Retina (tissue), 1 donor: ENCODE measurements at regions not wholly inside any gene's neighbourhood (a gene's known extent, or its start where the extent isn't known, plus 50 kb on each side); places are given as distances from the start of the nearest gene placed in this dataset.
"Not testable (repeated sequence)": the region's sequence is repeated elsewhere in the genome, so short reads cannot be mapped to it uniquely, and the experiment has no call there.

ENCODE experiments used
- DNase-seq: peaks from one replicate; pipeline ENCODE4 v3.0.0-alpha.2; 2016

GRCh38 chr5:114952876-114953275 lies 216.8 kb downstream of the TRIM36 start:
- no peak for DNase-seq

DNA sequence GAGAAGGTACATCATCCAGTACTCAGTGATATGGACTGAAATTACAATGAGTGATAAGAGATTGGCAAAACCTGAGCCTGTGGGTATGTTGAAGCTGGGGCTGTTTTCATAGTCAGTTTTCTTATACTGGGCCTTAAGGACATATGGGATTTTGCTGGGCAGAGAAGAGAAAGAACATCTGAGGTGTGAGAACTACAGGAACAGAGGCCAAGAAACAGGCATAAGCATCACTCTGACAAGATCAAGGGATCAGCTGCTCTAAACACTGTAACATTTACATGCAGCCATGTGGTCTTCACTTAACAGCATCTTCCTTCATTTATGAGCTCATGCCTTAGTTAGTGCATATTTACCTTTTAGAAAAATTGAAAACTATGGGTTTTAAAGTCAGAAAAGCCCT lies 220.0 kb downstream of the TRIM36 start:
- no peak for DNase-seq

GRCh38 chr5:114948986-114949621 lies 220.6 kb downstream of the TRIM36 start:
- no peak for DNase-seq

- DNase-seq, result no peak
These were observed 221.3 kb downstream of the TRIM36 start for GRCh38 chr5:114948363-114948762.

DNA sequence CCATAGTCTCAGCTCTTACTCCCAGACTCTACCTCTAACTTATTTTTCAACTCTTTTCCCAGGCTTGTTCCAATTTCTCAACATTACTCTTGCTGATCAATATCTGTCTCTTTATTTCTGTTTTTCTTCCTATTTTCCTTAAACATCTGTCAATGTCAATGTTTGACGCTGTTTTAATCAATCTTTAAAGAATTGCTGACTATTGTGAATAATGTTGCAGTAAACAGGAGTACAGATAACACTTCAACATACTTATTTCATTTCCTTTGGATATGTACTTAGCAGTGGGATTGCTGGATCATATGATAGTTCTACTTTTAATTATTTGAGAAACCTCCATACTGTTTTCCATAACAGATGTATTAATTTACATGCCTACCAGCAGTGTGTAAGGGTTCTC lies 229.0 kb downstream of the TRIM36 start:
- no peak for DNase-seq

- DNase-seq, result no peak
These were observed 234.2 kb downstream of the TRIM36 start for GRCh38 chr5:114935490-114935889.

DNA sequence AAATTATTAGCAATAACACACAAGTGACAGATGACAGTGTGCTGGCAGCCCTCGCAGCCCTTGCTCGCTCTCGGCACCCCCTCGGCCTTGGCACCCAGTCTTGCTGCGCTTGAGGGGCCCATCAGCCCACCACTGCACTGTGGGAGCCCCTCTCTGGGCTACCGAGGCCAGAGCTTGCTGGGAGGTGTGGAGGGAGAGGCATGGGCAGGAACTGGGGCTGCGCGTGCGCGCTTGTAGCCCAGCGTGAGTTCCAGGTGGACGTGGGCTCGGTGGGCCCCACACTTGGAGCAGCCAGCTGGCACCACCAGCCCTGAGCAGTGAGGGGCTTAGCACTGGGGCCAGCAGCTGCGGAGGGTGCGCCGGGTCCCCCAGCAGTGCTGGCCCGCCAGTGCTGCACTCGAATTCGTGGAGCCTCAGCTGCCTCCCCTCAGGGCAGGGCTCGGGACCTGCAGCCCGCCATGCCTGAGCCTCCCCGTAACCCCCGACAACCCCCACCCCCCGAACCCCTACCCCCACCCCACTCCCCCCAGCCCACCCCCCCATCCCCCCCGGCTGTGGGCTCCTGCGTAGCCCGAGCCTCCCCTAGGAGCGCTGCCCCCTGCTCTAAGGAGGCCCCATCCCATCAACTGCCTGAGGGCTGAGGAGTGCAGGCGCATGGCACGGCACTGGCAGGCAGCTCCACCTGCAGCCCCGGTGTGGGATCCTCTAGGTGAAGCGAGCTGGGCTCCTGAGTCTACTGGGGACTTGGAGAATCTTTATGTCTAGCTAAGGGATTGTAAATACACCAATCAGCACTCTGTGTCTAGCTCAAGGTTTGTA lies 240.9 kb downstream of the TRIM36 start:
- no peak for DNase-seq

- no peak for DNase-seq
These were observed 244.9 kb downstream of the TRIM36 start for GRCh38 chr5:114924769-114925168.

DNA sequence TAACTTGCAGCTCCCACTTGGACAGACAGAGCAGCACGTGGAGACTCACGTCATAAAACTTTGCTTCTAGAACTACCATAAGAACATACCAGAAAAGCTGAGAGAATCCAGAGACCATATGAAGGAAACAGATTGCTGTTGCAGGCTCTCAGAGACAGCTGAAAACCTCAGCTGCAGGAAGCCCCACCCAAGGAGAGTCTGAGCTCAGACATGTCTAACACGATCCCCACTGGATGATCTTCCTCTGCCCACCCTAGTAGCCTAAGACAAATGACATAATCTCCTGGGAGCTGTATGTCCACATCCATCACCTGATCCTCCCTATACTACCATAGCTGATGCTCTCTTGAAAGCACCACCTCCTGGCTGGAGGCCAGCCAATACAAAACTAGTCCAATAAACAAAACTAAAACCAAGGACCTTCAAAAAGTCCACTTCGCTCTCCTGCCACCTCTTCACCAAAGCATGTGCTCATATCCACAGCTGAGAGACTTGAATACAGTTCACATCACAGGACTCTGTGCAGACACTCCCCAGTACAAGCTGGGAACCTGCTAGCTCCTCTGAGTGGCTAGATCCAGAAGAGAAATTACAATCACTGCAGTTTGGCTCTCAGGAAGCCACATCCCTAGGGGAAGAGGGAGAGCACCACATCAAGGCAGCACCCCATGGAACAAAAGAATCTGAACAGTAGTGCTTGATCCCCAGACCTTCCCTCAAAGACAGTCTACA lies 257.4 kb downstream of the TRIM36 start:
- DNase-seq, result no peak

DNA sequence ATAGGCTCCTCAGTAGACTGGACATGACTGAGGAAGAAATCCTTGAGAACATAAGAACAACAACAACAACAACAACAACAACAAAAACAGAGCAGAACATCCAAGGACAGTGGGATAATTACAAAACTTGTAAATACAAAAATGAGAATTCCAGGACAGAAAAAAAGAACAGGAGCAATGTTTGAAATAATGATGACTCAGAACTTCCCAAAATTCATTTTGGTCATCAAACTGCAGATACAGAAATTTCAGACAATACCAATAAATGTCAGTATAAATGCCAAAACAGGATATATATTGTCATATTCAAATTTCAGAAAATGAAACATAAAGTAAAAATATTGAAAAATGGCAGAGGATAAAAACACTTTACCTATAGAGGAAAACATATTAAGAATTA lies 259.0 kb downstream of the TRIM36 start:
- no peak for DNase-seq

GRCh38 chr5:114909424-114909823 lies 260.3 kb downstream of the TRIM36 start:
- no peak for DNase-seq

DNA sequence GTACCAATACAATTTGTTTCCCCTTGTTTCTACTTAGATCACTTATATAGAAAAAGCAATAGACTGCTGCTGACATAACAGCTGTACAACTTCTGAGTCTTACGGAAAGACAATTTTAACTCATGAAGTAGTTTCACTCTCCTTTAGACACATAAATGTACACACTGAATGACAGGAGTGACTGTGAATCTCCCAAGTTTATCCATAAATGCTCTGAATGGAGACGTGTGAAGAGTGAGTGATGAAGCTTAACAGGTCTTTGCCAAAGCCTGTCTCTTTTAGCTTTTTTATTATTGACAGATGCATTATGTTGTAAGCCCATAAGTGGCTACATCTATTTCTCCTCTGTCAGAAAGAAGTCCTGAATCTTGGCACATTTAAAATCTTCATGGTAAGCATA lies 265.9 kb downstream of the TRIM36 start:
- DNase-seq, result no peak

GRCh38 chr5:114898602-114899001 lies 271.1 kb downstream of the TRIM36 start:
- no peak for DNase-seq

DNA sequence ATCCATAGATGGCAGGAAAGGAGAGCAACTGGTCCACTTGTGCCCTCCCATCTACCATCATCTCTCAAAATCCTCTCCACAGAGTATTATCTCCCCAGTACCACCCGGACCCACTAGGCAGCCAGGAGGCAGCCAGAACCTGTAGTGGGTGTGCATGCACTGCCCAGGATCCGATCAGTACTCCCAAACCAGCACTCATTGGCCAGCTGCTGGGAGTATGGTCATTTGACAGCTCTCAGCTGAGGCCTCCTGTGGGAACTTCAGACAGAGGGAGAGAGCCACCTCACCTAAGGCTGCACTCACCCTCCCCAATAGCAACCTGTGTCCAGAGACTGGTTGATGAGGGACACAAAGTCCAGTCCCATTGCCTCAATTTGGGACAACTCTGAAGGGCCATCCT lies 286.0 kb downstream of the TRIM36 start:
- no peak for DNase-seq

GRCh38 chr5:114859438-114859735 lies 310.3 kb downstream of the TRIM36 start:
- peak; percentile 36 for DNase-seq

DNA sequence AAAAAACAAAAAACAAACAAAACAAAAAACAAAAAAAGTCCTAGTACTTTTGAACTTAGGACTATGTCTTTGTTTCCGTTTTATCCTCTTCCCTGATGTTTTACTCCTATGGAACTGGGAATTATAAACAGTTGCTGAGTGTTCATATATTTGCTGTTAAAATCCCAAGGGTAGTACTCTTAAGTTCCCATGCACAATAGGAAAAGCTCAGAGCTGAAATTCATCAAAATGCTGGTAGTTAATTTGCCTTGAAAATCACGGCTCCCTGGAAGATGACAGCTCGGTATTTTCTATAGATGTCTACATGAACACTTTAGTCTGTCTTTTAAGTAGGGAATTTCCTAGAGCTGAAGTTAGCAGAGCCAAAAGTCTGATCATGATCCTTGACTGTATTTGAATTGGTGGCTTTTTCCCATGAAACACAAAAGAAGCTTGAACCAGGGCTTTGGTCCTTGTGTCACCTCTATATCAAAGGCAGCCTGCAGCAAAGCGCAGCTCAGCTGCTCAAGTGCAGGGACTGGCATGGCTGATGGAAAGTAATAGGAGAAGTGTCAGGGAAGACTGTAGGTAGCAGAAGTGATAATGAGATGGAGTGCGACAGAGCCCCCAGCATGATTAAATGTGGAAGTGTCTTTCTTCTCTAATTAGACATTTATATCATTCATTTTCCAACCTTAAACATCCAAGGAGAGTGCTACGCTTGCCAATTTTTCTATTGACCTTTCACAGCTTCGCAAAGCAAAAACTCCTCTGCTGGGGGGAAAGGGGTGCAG lies 310.9 kb downstream of the TRIM36 start:
- DNase-seq, result peak; percentile 49

DNA sequence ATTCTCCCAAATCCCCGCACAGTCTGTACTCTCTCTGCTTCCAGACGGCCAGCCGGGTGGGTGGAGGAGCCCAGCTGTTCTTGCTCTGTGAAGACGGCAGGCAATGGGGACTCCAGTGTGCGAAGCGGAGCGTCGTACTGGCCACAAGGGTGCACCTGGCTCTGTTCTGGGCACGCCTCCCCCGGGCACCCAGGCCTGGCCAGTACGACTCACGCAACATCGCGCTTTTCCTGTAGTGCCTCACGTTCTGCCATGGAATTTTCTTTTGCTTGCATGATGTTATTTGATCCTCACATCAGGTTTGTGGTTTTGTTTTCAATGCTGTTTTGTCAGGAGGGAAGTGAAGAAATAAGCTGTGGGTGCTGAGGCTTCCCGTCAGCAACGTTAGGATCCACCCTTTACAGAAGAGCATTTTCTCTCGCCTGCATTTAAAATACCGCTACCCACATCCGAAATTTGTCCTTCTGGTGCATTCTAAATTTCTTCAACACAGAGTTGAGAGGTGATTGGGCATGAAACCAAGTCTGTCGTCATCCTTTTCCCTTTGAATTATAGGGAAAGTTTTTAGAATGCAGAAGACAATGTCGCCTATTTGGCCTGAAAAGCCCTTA lies 311.7 kb downstream of the TRIM36 start:
- DNase-seq, result peak; percentile 9

DNA sequence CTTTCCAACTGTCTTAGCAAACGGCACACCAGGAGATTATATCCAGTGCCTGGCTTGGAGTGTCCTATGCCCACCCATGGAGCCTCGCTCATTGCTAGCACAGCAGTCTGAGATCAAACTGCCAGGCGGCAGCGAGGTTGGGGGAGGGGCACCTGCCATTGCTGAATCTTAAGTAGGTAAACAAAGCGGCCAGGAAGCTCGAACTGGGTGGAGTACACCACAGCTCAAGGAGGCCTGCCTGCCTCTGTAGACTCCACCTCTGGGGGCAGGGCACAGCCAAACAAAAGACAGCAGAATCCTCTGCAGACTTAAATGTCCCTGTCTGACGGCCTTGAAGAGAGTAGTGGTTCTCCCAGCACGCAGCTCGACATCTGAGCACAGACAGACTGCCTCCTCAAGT lies 325.0 kb downstream of the TRIM36 start:
- DNase-seq, result not testable (repeated sequence)

DNA sequence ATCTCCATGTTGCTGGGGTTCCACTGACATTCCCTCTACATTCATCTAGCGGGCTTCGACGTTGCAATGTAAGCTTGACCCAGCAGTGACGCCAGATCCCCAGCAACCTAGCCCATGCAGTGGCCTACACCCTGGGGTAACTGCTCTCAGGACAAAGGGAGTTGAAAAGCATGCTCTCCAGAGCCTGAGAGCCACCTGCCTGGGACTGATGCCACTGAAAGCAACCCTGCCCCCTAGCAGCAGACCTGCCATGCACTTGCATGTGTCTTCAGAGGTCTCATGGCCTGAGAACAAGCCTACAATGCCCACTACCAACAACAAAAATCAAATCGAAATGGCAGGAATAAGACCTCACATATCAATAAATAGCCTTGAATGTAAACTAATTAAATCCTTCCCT lies 330.3 kb downstream of the TRIM36 start:
- DNase-seq, result no peak

- no peak for DNase-seq
These were observed 330.8 kb downstream of the TRIM36 start for GRCh38 chr5:114838937-114839336.

DNA sequence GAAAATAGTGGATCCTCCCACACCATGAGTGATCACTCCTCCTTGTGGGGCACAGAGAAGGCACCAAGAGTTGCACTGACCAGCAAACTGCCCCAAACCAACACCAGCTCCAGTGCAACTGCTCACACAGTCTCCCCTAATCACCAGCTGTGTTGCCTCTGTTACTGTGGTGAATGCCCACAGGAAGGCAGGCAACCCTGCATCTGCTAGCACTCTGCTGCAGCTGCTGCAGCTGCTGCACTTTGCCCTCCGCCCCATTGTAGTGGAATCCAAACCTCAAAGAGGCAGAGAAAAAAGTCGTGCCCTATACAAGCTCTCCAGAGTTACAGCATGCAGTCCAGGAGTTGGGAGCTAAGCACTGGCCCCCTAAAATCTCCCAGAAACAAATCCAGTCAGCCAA lies 339.6 kb downstream of the TRIM36 start:
- no peak for DNase-seq

DNA sequence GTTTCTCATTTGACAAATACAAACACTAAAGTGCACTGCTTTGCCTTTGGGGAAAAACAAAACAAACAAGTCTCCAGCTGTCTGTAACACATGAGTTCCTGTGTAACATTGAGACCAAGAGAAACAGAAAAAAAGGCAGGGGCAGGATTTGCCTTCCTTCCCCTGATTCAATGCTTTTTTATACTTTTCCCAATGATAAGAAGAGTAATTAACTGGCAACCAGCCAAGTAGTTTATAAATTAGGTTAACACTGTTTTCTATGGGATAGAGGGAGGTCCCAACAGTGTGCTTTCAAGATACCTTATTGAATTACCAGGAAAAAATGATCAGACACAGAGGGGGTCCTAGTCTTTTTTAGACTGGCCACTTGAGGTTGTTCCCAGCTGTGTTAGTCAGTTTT lies 346.8 kb downstream of the TRIM36 start:
- no peak for DNase-seq

DNA sequence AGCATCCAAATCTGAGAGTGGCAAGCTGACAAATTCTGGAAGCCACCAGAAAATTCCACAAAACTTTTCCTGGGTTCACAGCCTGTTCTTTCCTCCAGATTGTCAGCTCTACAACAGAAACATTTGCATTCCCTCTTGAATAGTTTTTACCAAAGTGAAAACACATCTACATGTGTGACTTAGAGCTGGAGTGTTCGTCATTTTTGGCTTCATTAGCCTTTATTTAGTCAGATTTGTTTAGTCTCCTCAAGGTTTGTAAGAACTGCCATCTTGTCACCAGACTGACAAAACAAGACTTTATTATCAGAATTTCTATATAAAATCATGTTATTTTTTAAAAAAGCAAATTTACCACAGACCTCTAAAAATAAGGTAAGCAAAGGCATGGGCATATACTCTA lies 347.3 kb downstream of the TRIM36 start:
- DNase-seq, result no peak
